Adrenal gland (tissue), 9 donors: ENCODE measurements at regions not wholly inside any gene's neighbourhood (a gene's known extent, or its start where the extent isn't known, plus 50 kb on each side); places are given as distances from the start of the nearest gene placed in this dataset.

Experiments
- DNase-seq, 7 donors: peaks; one replicate each; pipeline ENCODE4 v3.0.0-alpha.2; 2019 to 2020
- H3K27ac ChIP-seq, 5 donors: fragments of 200-600 bp; sonication (generic) in 4 of 5; 1 replicate in 3 of 5; 2 replicates in 2 of 5; pipeline versions ENCODE4 v1.5.1 to v1.8.0; 2016 to 2020; ENCODE audit warnings: mild to moderate bottlenecking in 1 of 5
- H3K27me3 ChIP-seq: fragments of 200-600 bp; 2 replicates; pipeline ENCODE4 v1.8.0; 2021
- H3K36me3 ChIP-seq, 2 donors: fragments of 200-600 bp; replicated peaks in 1 of 2; 1 replicate in 1 of 2; 2 replicates in 1 of 2; pipeline versions ENCODE4 v1.5.1 to v1.8.0; 2018 to 2022
- H3K4me1 ChIP-seq, 2 donors: fragments of 200-600 bp; replicated peaks in 1 of 2; 1 replicate in 1 of 2; 2 replicates in 1 of 2; pipeline versions ENCODE4 v1.5.1 to v1.8.0; 2018 to 2021
- H3K4me3 ChIP-seq, 4 donors: fragments of 200-600 bp; sonication (generic) in 3 of 4; one replicate each; pipeline ENCODE4 v1.5.1; 2016 to 2018
- H3K9me3 ChIP-seq, 3 donors: fragments of 200-600 bp; sonication (generic) in 1 of 3; replicated peaks in 1 of 3; 1 replicate in 2 of 3; 2 replicates in 1 of 3; pipeline versions ENCODE4 v1.5.1 to v1.8.0; 2016 to 2021
- POLR2A ChIP-seq, 2 donors: fragments of 450-650 bp; IDR thresholded peaks; one replicate each; pipeline ENCODE4 v1.6.1; 2017; ENCODE audit warnings: antibody characterized with exemption in 2 of 2, mild to moderate bottlenecking in 2 of 2, moderate library complexity in 1 of 2
- WGBS, 4 donors: extraction: QIAGEN DNeasy Blood & Tissue Kit in 2 of 4; methylation state at CpG; one replicate each; pipeline versions ENCODE4 v1.1.5 to v1.1.7; 2013 to 2017; 5-methylcytosine and 5-hydroxymethylcytosine counted together
- intact Hi-C, 2 donors: fragments of 100-400 bp; cut with DNase I; formaldehyde crosslinking; loops; one replicate each; pipeline versions ENCODE4 v1.14.1 to v1.15.0; 2022 to 2023
- TF ChIP-seq, protein P1 (sequence below), 6 experiments: fragments of 450-650 bp in 4 of 6; fragments of 200-600 bp in 2 of 6; sonication (generic) in 1 of 6; IDR thresholded peaks; 1 replicate in 5 of 6; 2 replicates in 1 of 6; pipeline versions ENCODE4 v1.5.1 to v1.8.0; 2016 to 2021; ENCODE audit warnings: antibody characterized with exemption in 6 of 6, mild to moderate bottlenecking in 2 of 6, moderate library complexity in 1 of 6
- donor health status: healthy with polysubstance abuse.
- donor health status: Bipolar disorder and iron deficiency.
- donor health status: DM: yes; HTN: yes; CAD: no.
- donor health status: DM: no; HTN: no; CAD: no.
- donor health status: DM: no; HTN: no; CAD: no.

DNA sequence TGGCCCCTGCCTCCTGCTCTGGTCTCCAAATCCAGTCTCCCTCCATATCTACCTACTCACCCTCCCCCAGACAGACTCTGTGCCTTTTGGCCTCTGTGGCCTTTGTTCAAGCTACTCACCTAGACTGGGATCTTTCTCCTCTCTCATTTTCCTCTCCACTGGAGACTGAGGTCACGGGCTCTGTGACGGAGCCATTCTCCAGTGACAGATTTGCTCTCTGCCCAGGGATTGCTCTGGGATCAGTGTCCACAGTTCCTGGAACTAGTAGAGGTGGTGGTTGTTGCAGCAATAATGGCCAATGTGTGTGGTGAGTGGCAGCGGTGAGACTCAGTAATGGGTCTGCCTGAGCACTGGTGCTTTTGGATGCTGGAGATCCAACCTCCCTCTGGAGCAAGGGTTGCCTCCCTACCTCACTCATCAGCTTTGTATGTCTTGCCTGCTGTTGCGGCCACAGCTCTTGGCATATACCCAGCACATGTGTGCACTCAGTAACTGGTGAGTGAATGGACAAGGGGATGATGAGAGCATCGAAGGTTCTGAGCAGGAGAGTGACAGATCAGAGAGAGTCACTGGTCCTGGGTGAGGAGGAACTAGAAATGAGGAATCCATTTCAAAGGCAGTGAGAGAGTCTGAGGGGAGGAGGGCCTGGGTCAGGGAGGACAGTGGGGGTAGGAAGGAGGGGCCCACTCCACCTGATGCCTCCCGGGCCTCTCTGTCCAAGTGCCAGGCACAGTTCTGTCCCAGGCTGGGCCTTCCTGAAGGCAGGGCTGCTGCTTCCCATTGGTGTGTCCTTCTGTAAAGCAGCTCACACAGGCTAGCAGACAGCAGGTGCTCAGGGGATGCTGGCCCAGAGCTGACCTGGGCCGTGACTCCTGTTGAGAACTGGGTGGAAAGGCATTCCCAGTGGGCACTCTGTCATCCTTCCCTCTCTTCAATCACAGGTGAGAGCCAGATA is 96.5 kb upstream of the PITX1 start:
- no peaks in the 10 kb centered on the region for H3K4me1 ChIP-seq
- no peaks in the 10 kb centered on the region for H3K36me3 ChIP-seq
- TF ChIP-seq, protein P1, sequence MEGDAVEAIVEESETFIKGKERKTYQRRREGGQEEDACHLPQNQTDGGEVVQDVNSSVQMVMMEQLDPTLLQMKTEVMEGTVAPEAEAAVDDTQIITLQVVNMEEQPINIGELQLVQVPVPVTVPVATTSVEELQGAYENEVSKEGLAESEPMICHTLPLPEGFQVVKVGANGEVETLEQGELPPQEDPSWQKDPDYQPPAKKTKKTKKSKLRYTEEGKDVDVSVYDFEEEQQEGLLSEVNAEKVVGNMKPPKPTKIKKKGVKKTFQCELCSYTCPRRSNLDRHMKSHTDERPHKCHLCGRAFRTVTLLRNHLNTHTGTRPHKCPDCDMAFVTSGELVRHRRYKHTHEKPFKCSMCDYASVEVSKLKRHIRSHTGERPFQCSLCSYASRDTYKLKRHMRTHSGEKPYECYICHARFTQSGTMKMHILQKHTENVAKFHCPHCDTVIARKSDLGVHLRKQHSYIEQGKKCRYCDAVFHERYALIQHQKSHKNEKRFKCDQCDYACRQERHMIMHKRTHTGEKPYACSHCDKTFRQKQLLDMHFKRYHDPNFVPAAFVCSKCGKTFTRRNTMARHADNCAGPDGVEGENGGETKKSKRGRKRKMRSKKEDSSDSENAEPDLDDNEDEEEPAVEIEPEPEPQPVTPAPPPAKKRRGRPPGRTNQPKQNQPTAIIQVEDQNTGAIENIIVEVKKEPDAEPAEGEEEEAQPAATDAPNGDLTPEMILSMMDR (IDR thresholded peaks at IDR 0.05): no peak
- no peak for TF ChIP-seq POLR2A (IDR thresholded peaks at IDR 0.05)
- 89 to 98% (median 93%) methylated on average over 7 of the region's 7 CpGs for WGBS, 4 donors
- no peak overlapping the region for H3K27ac ChIP-seq
- H3K4me3 ChIP-seq: no peak overlapping the region
- H3K27me3 ChIP-seq: no peaks in the 10 kb centered on the region
- H3K9me3 ChIP-seq: no peaks in the 10 kb centered on the region
- intact Hi-C loops: no loop called here
- DNase-seq: no peak

DNA sequence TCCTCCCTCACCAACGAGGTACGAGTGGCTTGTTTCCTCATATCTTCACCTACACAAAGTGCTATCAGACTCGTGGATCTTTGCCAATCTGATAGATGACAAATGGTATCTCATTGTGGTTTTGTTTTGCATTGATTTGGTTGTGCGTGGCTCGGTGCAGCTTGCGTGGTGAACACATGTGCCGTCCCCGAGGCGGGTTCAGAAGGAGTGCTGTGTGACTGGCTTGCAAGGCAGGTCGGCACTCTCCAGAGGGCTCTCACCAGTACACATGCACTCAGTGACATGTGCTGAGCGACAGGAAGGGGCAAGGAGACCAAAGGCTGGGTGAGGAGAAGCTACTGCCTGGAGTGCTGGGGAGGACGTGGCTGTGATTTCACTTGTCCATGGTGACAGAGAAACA is 95.3 kb upstream of the PITX1 start:
- H3K27ac ChIP-seq: no peak overlapping the region
- intact Hi-C loops: no loop called here
- H3K4me1 ChIP-seq: no peaks in the 10 kb centered on the region
- TF ChIP-seq POLR2A (IDR thresholded peaks at IDR 0.05): no peak
- TF ChIP-seq, protein P1 (IDR thresholded peaks at IDR 0.05): no peak
- no peak overlapping the region for H3K4me3 ChIP-seq
- no peak for DNase-seq
- H3K27me3 ChIP-seq: no peaks in the 10 kb centered on the region
- H3K9me3 ChIP-seq: no peaks in the 10 kb centered on the region
- H3K36me3 ChIP-seq: no peaks in the 10 kb centered on the region
- 53 to 73% (median 71%) methylated on average over 8 to 12 of the region's 12 CpGs for WGBS, 4 donors

DNA sequence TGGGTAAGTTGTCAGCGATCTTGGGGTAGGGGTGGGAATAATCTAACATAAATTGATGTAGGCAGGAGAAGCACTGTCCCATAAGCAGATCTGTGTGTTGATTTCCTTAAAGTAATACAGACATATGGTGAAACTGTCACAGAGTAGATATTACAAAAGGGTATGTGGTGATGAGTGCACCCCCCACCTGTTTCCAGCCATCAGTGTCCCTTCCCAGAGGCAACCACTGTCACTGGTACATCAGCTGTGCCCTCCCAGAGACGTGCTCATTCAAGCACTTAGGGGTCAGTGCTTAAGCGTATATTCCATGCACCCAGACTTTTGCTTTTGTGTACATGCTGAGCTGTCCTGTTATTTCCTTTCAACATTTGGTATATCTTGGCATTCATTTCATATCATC is 94.3 kb upstream of the PITX1 start:
- Histone ChIP-seq H3K27ac (no peak overlapping the region), H3K36me3 (no peaks in the 10 kb centered on the region), H3K4me3 (no peak overlapping the region), H3K27me3 (no peaks in the 10 kb centered on the region), H3K9me3 (no peaks in the 10 kb centered on the region), H3K4me1 (no peaks in the 10 kb centered on the region)
- 63 to 91% (median 87%) methylated on average over 3 of the region's 3 CpGs for WGBS, 4 donors
- TF ChIP-seq POLR2A (IDR thresholded peaks at IDR 0.05): no peak
- TF ChIP-seq, protein P1 (IDR thresholded peaks at IDR 0.05): no peak
- intact Hi-C loops: no loop called here
- no peak for DNase-seq

DNA sequence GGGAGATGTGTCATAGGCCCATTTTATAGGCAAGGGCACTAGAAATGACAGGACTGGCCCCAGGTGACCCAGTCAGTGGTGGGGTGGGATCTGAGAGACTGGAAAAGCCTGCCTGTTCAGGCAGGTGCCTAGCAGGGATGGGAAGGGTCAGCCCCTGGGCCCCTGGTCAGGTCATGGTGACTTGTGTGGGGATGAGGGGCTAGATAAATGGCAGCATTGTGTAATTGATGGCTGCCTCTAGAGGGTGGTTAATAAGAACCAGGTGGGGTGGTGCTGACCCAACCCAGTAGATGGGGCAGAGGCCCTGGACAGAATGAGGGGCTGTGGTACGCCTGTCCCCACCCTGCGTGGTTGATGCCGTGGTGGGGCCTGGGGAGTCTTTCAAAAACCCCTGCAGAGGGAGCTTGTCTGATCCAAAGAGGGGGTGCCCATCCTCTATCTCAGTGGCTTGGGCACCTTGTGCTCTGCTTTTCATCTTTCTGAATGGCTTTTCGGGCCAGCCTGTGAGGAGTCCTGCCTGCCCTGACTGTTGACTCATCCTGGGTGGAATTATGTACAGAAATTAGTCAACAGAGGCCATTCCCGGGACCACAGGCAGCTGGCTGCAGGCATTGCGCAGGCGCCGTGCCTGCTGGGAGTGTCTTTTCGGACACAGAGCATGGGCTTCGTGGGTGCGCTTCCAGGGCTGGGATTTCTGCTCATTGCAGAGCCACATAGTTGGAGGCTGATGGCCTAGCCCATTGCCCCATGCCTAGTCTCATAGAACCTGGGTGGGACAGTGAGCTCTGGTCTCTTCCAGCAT is 93.6 kb upstream of the PITX1 start:
- DNase-seq: no peak
- H3K36me3 ChIP-seq: no peaks in the 10 kb centered on the region
- TF ChIP-seq, protein P1 (IDR thresholded peaks at IDR 0.05): no peak
- TF ChIP-seq POLR2A (IDR thresholded peaks at IDR 0.05): no peak
- intact Hi-C loops: no loop called here
- H3K4me3 ChIP-seq: no peak overlapping the region
- H3K4me1 ChIP-seq: no peaks in the 10 kb centered on the region
- no peaks in the 10 kb centered on the region for H3K27me3 ChIP-seq
- H3K27ac ChIP-seq: no peak overlapping the region
- H3K9me3 ChIP-seq: no peaks in the 10 kb centered on the region
- WGBS, 4 donors: 91 to 98% (median 95%) methylated on average over 11 of the region's 11 CpGs
